ENCODE measurements at regions not wholly inside any gene's neighbourhood (a gene's known extent, or its start where the extent isn't known, plus 50 kb on each side); places are given as distances from the start of the nearest gene placed in this dataset.

GRCh38 chr6:163915131-163915530, 500.6 kb downstream of the QKI start:
- TF ChIP-seq, protein P1, sequence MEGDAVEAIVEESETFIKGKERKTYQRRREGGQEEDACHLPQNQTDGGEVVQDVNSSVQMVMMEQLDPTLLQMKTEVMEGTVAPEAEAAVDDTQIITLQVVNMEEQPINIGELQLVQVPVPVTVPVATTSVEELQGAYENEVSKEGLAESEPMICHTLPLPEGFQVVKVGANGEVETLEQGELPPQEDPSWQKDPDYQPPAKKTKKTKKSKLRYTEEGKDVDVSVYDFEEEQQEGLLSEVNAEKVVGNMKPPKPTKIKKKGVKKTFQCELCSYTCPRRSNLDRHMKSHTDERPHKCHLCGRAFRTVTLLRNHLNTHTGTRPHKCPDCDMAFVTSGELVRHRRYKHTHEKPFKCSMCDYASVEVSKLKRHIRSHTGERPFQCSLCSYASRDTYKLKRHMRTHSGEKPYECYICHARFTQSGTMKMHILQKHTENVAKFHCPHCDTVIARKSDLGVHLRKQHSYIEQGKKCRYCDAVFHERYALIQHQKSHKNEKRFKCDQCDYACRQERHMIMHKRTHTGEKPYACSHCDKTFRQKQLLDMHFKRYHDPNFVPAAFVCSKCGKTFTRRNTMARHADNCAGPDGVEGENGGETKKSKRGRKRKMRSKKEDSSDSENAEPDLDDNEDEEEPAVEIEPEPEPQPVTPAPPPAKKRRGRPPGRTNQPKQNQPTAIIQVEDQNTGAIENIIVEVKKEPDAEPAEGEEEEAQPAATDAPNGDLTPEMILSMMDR (IDR thresholded peaks at IDR 0.05; ENCODE audit: low read depth, low read length) = no peak
- TF ChIP-seq EZH2phosphoT487 (IDR thresholded peaks at IDR 0.05; ENCODE audit: low read depth) = no peak
